ENCODE measurements at regions not wholly inside any gene's neighbourhood (a gene's known extent, or its start where the extent isn't known, plus 50 kb on each side); places are given as distances from the start of the nearest gene placed in this dataset.

DNA sequence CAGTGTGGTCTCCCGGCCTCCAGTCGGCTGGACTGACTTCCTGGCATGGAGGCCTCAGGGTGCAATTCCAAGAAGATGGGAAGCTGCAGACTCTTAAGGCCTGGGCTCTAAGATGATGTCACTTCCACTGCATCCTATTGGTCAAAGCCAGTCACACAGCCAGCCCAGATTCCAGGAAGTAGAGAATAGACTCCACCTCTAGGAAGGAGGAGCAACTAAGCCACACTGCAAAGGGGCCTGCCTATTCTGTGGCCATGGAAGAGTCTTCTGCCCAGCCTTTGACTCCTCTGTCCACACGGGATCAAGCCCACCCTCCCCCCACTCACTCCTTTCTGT lies 103.9 kb upstream of the RFLNA start:
- no peaks in the 10 kb centered on the region for H3K79me2 ChIP-seq (ENCODE audit: control insufficient read depth, insufficient read depth, low read length)
- FAIRE-seq: peak; percentile 96
- DNase-seq (ENCODE audit: extremely low read depth in 1 of 4, low spot score in 3 of 4): peak; percentile 61 to 86 (median 83)
- H3K36me3 ChIP-seq (ENCODE audit: control insufficient read depth, insufficient read depth, low read length): no peaks in the 10 kb centered on the region
- no peak overlapping the region for H3K4me3 ChIP-seq
- no peaks in the 10 kb centered on the region for H4K20me1 ChIP-seq (replicated peaks; ENCODE audit: control insufficient read depth, insufficient read depth, low read length)
- intact Hi-C loops (cut with micrococcal nuclease) (no loop called here), in situ Hi-C loops (cut with MboI) (no loop called here)
- ATAC-seq: peak; percentile 99
- BruUV-seq (replicated peaks): no TSS peak
- 0 out of 4 replicates have a peak overlapping the region, but pooled peaks of 1 of the 2 experiments have one; percentile 1 for H3K9ac ChIP-seq (ENCODE audit: insufficient read depth in 1 of 2, low read depth in 2 of 2, low read length in 2 of 2)
- peaks cover 34 to 57% of the 10 kb centered on the region in 2 experiments for H3K27me3 ChIP-seq (ENCODE audit: control insufficient read depth in 2 of 2, insufficient read depth in 2 of 2, low read length in 2 of 2)
- H3K9me3 ChIP-seq (replicated peaks; ENCODE audit: control insufficient read depth, insufficient read depth, low read depth, low read length): peaks cover 3% of the 10 kb centered on the region
- peak overlapping the region; percentile 37 for H2AFZ ChIP-seq (ENCODE audit: low read depth, low read length)
- H3K4me2 ChIP-seq (ENCODE audit: insufficient read depth, low read length): peak overlapping the region; percentile 44; the same call in 1 of the 2 replicates
- ChIA-PET CTCF (ENCODE audit: low intra/inter-chr PET ratio) (no interaction called here), POLR2A (interaction anchor here (0.7 kb wide), 1 partner anchor 123 kb away, joined by 3 read pairs; no protein-coding TSS in a partner anchor)
- H3K27ac ChIP-seq (ENCODE audit: extremely low read depth, low read depth, low read length): no peak overlapping the region
- H3K9me1 ChIP-seq (ENCODE audit: control insufficient read depth, insufficient read depth, low read length): no peaks in the 10 kb centered on the region
- WGBS (ENCODE audit: insufficient coverage, low coverage, missing lambda C conversion rate): 3% methylated on average over 3 of the region's 3 CpGs
- peaks cover 3 to 17% of the 10 kb centered on the region in 2 experiments; a peak in 3 of 5 replicates for H3K4me1 ChIP-seq (replicated peaks in 1 of 2; ENCODE audit: control insufficient read depth in 2 of 2, insufficient read depth in 2 of 2, low read length in 2 of 2)
- TF ChIP-seq RAD51 (IDR thresholded peaks at IDR 0.05; ENCODE audit: borderline replicate concordance, low read depth) (peak; percentile 27; the same call in 1 of the 2 replicates), COPS2 (conservative IDR thresholded peaks at IDR 0.05) (no peak), BRD4 (IDR thresholded peaks at IDR 0.05) (no peak), NFIX (CRISPR knock-in tag; IDR thresholded peaks at IDR 0.05; ENCODE audit: low read depth) (no peak), OTX1 (CRISPR knock-in tag; IDR thresholded peaks at IDR 0.05) (no peak), NR2C2 (CRISPR knock-in tag; IDR thresholded peaks at IDR 0.05) (no peak), NR2C2 (tag; IDR thresholded peaks at IDR 0.05) (no peak; the same call in 1 of the 2 replicates), ZNF668 (CRISPR knock-in tag; IDR thresholded peaks at IDR 0.05) (no peak), RNF2 (IDR thresholded peaks at IDR 0.05) (no peak), ZFP36 (IDR thresholded peaks at IDR 0.05; ENCODE audit: low read depth, low read length, partially characterized antibody) (no peak), BCOR (IDR thresholded peaks at IDR 0.05) (no peak)
- TF ChIP-seq, protein P1, sequence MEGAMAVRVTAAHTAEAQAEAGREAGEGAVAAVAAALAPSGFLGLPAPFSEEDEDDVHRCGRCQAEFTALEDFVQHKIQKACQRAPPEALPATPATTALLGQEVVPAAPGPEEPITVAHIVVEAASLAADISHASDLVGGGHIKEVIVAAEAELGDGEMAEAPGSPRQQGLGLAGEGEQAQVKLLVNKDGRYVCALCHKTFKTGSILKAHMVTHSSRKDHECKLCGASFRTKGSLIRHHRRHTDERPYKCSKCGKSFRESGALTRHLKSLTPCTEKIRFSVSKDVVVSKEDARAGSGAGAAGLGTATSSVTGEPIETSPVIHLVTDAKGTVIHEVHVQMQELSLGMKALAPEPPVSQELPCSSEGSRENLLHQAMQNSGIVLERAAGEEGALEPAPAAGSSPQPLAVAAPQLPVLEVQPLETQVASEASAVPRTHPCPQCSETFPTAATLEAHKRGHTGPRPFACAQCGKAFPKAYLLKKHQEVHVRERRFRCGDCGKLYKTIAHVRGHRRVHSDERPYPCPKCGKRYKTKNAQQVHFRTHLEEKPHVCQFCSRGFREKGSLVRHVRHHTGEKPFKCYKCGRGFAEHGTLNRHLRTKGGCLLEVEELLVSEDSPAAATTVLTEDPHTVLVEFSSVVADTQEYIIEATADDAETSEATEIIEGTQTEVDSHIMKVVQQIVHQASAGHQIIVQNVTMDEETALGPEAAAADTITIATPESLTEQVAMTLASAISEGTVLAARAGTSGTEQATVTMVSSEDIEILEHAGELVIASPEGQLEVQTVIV (CRISPR knock-in tag; IDR thresholded peaks at IDR 0.05; ENCODE audit: borderline replicate concordance): no peak
- TF ChIP-seq, protein P2, sequence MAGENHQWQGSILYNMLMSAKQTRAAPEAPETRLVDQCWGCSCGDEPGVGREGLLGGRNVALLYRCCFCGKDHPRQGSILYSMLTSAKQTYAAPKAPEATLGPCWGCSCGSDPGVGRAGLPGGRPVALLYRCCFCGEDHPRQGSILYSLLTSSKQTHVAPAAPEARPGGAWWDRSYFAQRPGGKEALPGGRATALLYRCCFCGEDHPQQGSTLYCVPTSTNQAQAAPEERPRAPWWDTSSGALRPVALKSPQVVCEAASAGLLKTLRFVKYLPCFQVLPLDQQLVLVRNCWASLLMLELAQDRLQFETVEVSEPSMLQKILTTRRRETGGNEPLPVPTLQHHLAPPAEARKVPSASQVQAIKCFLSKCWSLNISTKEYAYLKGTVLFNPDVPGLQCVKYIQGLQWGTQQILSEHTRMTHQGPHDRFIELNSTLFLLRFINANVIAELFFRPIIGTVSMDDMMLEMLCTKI (IDR thresholded peaks at IDR 0.05; ENCODE audit: partially characterized antibody): no peak
- TF ChIP-seq, protein P3, sequence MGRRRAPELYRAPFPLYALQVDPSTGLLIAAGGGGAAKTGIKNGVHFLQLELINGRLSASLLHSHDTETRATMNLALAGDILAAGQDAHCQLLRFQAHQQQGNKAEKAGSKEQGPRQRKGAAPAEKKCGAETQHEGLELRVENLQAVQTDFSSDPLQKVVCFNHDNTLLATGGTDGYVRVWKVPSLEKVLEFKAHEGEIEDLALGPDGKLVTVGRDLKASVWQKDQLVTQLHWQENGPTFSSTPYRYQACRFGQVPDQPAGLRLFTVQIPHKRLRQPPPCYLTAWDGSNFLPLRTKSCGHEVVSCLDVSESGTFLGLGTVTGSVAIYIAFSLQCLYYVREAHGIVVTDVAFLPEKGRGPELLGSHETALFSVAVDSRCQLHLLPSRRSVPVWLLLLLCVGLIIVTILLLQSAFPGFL (CRISPR knock-in tag; IDR thresholded peaks at IDR 0.05): no peak
- TF ChIP-seq, protein P4, sequence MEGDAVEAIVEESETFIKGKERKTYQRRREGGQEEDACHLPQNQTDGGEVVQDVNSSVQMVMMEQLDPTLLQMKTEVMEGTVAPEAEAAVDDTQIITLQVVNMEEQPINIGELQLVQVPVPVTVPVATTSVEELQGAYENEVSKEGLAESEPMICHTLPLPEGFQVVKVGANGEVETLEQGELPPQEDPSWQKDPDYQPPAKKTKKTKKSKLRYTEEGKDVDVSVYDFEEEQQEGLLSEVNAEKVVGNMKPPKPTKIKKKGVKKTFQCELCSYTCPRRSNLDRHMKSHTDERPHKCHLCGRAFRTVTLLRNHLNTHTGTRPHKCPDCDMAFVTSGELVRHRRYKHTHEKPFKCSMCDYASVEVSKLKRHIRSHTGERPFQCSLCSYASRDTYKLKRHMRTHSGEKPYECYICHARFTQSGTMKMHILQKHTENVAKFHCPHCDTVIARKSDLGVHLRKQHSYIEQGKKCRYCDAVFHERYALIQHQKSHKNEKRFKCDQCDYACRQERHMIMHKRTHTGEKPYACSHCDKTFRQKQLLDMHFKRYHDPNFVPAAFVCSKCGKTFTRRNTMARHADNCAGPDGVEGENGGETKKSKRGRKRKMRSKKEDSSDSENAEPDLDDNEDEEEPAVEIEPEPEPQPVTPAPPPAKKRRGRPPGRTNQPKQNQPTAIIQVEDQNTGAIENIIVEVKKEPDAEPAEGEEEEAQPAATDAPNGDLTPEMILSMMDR (IDR thresholded peaks at IDR 0.05 in 2 of 3, conservative IDR thresholded peaks at IDR 0.05 in 1 of 3; ENCODE audit: insufficient read depth in 2 of 3, low read depth in 1 of 3, low read length in 3 of 3): no peak
- TF ChIP-seq, protein P5, sequence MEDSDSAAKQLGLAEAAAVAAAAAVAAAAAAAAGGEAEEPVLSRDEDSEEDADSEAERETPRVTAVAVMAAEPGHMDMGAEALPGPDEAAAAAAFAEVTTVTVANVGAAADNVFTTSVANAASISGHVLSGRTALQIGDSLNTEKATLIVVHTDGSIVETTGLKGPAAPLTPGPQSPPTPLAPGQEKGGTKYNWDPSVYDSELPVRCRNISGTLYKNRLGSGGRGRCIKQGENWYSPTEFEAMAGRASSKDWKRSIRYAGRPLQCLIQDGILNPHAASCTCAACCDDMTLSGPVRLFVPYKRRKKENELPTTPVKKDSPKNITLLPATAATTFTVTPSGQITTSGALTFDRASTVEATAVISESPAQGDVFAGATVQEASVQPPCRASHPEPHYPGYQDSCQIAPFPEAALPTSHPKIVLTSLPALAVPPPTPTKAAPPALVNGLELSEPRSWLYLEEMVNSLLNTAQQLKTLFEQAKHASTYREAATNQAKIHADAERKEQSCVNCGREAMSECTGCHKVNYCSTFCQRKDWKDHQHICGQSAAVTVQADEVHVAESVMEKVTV (CRISPR knock-in tag; IDR thresholded peaks at IDR 0.05): no peak
